GM19351 (cell line): ENCODE measurements at regions not wholly inside any gene's neighbourhood (a gene's known extent, or its start where the extent isn't known, plus 50 kb on each side); places are given as distances from the start of the nearest gene placed in this dataset.
"Not testable (repeated sequence)": the region's sequence is repeated elsewhere in the genome, so short reads cannot be mapped to it uniquely, and the experiment has no call there.

ENCODE experiments used
- ATAC-seq: cut with Tn5 transposase; IDR thresholded peaks from one replicate; pipeline ENCODE4 v1.9.1; 2021; ENCODE audit warnings: mild to moderate bottlenecking, moderate library complexity; ENCODE audit not compliant: unreplicated experiment

DNA sequence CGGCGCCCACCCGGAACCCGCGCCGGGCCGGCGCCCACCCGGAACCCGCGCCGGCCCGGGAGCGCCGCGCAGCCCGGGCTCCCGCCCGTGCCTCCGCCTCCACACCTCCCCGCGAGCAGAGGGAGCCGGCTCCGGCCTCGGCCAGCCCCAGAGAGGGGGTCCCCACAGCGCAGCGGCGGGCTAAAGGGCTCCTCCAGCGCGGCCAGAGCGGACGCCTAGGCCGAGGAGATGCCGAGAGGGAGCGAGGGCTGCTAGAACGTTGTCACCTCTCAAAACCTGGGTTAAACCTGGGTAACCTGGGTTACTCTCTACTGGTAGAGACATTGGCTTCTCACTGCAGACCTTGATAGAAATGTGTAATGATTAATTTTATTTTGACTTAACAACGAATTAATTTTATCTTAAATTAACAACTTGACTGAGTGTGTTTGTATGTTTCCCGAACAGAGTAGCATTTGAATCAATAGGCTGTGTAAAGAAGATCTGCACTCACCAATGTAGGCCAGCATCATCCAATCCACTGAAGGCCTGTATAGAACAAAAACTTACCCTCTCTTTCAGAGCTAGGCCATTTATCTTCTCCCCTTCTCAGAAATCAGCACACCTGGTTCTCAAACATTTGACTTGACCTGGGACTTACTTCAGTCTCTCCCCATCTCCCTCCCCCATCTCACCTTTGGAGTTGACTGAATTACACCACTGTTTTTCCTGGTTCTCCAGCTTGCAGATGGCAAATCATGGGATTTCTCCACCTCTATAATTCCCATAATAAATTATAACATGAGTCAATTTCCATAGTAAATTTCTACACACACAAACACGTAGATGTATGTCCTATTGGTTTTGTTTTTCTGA is 242.7 kb downstream of the ASXL3 start:
- no peak for ATAC-seq

DNA sequence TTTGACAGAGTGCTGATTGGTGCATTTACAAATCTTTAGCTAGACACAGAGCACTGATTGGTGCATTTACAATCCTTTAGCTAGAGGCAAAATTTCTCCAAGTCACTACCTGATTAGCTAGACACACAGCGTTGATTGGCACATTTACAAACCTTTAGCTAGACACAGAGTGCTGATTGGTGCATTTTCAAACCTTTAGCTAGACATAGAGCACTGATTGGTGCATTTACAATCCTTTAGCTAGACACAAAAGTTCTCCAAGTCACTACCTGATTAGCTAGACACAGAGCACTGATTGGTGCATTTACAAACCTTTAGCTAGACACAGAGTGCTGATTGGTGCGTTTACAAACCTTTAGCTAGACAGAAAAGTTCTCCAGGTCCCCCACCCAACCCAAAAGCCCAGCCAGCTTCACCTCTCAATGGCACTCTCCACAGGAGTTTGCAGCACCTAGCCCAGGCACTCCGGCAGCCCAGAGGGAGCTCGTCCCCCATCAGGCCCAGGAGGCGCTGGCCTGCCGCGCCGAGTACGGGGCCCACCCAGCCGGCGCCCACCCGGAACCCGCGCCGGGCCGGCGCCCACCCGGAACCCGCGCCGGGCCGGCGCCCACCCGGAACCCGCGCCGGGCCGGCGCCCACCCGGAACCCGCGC is 241.8 kb downstream of the ASXL3 start:
- not testable (repeated sequence) for ATAC-seq

DNA sequence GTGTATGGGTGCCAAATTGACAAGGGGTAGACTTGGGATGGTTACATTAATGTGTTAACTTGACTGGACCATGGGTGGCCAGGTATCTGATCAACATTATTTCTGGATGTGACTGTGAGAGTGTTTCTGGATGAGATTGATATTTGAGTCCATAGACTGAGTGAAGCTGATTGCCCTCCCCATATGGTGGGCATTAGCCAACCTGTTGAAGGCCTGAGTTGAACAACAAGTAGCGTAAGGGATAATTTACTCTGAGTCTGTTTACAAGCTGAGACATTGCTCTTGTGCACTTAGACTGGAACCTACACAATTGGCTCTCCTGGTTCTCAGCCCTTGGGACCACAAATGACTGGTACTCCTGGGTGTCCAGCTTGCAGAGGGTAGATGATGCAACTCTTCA is 240.1 kb downstream of the ASXL3 start:
- no peak for ATAC-seq

DNA sequence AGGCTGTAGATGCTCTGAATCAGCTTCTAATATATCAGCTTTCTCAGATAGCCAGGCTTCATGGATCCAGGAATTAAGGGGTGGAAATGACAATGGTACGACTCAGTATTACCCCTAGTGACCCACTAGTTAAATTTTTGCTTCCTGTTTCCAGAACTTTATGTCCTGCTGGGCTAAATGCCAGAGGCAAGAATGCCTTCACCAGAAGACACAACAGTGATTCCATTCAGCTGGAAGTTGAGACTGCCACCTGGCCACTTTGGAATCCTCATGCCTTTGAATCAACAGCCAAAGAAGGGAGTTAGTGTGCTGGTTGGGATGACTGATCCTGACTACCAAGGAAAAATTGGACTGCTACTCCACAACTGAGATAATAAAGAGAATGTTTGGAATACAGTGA is 239.1 kb downstream of the ASXL3 start:
- no peak for ATAC-seq

DNA sequence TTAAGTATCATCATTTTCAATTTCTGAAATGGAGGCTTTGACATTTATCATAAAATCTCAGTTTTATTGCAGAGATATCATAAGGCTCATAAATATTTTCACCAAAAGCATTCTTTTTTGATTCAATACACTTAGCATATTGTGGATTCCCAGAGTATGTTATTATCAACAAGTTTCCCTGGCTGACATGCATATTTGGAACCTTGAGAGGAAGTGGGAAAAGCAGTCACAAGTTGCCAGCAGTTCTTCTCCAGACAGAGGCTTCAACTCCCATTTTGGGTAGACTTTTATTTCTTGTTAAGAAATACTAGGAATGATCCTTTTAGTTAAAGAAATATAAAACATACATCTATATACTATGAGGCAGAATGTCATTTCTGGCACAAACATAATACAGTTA is 236.5 kb downstream of the ASXL3 start:
- ATAC-seq = no peak

DNA sequence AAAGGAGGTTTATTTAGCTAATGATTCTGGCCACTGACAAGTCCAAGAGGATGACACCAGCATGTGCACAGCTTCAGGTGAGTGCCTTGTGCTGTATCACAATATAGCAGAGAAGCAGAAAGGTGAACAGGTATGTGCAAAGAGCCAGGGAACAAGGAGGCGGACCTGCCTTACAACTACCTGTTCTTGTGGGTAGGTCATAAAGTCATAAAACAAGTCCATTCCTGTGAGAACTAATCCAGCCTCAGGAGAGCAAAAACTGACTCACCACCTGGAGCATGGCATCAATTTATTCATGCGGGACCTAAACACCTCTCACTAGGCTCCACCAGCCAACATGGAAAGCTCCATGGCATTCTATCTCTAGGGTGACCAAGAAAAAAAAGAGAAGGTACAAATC is 234.2 kb downstream of the ASXL3 start:
- no peak for ATAC-seq

DNA sequence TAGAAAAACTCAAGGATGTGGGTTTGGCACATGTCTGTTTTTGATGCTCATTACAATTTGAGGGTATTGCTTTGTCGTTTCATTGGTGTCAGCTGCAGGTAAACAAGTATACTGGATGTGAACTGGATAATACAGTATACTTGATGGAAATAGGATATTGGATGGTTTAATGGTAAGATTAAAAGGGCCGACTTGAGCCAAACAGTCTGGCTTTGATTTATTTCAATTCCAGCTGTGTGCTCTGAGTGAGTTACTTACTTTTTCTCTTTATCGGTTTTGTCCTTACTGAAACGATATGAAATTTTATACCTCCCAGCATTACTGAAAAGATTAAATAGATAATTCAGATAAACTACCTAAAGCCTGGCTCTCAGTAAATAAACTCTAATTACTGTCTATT is 227.6 kb downstream of the ASXL3 start:
- ATAC-seq = no peak

DNA sequence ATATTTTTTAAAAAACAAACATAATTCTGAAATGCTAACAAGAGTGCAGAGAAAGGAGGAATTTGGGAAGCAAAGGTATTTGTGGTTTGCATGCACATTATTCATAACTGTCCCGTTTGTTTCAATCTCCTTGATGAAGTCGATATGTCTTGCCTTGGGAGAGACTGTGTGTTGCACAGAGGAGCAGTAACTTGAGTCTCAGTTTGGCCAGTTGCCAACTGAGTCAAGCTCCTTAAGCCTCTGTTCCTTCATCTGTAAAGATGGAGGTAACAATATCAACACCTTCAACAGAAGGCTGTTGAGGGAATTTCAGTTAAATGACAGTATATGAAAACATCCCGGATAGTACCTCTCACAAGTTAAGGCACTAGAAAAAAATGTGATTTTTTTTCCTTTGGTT is 226.2 kb downstream of the ASXL3 start:
- no peak for ATAC-seq

DNA sequence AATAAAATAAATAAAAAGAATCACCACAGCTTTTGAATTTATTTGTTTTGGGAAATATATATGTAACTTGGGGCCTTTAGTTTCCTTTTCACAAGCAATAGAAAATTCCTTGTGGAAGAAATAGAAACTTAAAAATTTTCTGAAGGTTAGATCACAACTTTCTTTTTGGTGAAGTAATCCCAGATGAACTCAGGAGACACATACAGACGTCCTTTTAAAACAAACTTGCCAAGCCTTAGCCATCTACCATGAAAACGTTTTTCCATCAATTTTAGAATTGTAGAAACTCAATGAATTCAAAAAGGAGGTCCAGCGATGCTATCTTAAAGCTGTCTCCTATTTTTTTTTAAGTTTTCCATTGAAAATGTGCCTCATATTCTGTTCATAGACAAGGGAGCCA is 225.6 kb downstream of the ASXL3 start:
- no peak for ATAC-seq

DNA sequence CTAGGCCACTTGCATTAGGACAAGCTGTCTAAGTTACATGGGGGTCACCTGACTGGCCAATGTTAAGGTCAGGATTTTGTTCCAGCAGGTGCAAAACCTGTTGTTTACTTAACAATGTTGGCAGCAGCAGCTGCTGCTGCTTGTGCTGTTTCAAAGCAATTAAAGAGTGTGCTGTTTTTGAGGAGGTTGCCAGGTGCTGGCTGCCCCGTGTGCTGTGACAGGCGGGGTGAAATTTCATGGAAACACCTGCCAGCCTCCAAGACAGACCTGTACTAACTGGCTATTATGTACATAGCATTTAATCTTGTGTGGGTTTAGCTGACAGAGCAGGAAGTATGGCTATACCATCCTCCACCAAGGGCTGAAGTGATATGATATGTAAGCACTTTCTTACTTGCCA is 224.9 kb downstream of the ASXL3 start:
- ATAC-seq = no peak
